H1 (cell line): ENCODE measurements at regions not wholly inside any gene's neighbourhood (a gene's known extent, or its start where the extent isn't known, plus 50 kb on each side); places are given as distances from the start of the nearest gene placed in this dataset.

Experiments
- JUN ChIP-seq: IDR thresholded peaks from 2 replicates; pipeline ENCODE4 v1.6.1; 2011; ENCODE audit warnings: low read depth, mild to moderate bottlenecking, improper control_type of control experiment, low read length

DNA sequence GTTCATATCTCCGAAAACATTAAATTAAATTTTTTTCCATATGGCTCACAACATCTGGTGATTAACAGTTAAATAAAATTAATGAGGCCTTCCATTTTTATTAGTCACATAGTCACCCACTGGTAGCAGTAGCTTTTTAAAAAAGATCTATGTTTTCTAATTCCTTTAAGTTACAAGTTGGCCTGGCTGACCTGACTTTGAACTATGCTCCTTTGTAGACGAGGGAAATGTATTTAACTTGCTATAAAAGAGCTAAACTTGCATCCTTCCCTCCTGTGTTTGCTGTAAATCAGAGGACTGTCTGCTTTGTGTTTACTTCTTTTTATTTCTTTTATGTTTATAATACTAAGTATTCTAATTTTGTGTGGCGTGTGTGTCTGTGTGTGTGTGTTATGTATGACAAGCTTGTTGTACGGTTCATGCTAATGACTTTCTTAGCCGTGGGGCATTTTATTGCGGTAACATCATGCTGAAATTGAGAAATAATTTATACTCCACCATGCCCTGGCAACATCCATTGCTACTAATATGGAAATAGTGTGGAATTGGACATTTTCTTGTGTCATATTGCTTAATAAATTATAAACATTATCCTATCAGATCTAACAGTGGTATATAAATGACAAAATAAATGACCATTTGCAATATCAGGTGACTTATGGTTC is 241.7 kb downstream of the SNCA start (continued):
- TF ChIP-seq JUN, result no peak
